AG10803 (cell line): ENCODE measurements at regions not wholly inside any gene's neighbourhood (a gene's known extent, or its start where the extent isn't known, plus 50 kb on each side); places are given as distances from the start of the nearest gene placed in this dataset.

Source experiments
- DNase-seq: peaks from one replicate; pipeline ENCODE4 v3.0.0; 2010; ENCODE audit warnings: low read depth
- H3K4me3 ChIP-seq: 2 replicates; pipeline ENCODE4 v1.5.1; 2011; ENCODE audit warnings: mild to moderate bottlenecking, low read length, control low read depth
- CTCF ChIP-seq: conservative IDR thresholded peaks from 2 replicates; pipeline ENCODE4 v1.5.1; 2011; ENCODE audit warnings: mild to moderate bottlenecking, low read length, control low read depth, inconsistent platforms

- no peak for TF ChIP-seq CTCF
- peak; percentile 3 for DNase-seq
- no peak overlapping the region for H3K4me3 ChIP-seq
Measured at GRCh38 chr9:135262248-135262647, 174.8 kb downstream of the OLFM1 start.

GRCh38 chr9:135263511-135263910 lies 176.0 kb downstream of the OLFM1 start:
- no peak for DNase-seq
- H3K4me3 ChIP-seq = no peak overlapping the region
- TF ChIP-seq CTCF = no peak

- no peak overlapping the region for H3K4me3 ChIP-seq
- no peak for TF ChIP-seq CTCF
- DNase-seq = no peak
Measured at GRCh38 chr9:135265931-135266330, 178.5 kb downstream of the OLFM1 start.

GRCh38 chr9:135267191-135267809 lies 179.8 kb downstream of the OLFM1 start:
- no peak for DNase-seq
- TF ChIP-seq CTCF = no peak

GRCh38 chr9:135268031-135268430 lies 180.6 kb downstream of the OLFM1 start:
- no peak overlapping the region for H3K4me3 ChIP-seq
- no peak for TF ChIP-seq CTCF
- no peak for DNase-seq

More at GRCh38 chr9:135267191-135267809, 179.8 kb downstream of the OLFM1 start:
- no peak overlapping the region for H3K4me3 ChIP-seq

- TF ChIP-seq CTCF = no peak
- no peak for DNase-seq
Measured at GRCh38 chr9:135268981-135269380, 181.5 kb downstream of the OLFM1 start.

More at GRCh38 chr9:135268981-135269380, 181.5 kb downstream of the OLFM1 start:
- no peak overlapping the region for H3K4me3 ChIP-seq
